HG02571 (cell line): ENCODE measurements at regions not wholly inside any gene's neighbourhood (a gene's known extent, or its start where the extent isn't known, plus 50 kb on each side); places are given as distances from the start of the nearest gene placed in this dataset.
"Not testable (repeated sequence)": the region's sequence is repeated elsewhere in the genome, so short reads cannot be mapped to it uniquely, and the experiment has no call there.

Source experiments
- ATAC-seq: cut with Tn5 transposase; IDR thresholded peaks from one replicate; pipeline ENCODE4 v1.9.1; 2021; ENCODE audit warnings: mild to moderate bottlenecking, moderate library complexity; ENCODE audit not compliant: unreplicated experiment

DNA sequence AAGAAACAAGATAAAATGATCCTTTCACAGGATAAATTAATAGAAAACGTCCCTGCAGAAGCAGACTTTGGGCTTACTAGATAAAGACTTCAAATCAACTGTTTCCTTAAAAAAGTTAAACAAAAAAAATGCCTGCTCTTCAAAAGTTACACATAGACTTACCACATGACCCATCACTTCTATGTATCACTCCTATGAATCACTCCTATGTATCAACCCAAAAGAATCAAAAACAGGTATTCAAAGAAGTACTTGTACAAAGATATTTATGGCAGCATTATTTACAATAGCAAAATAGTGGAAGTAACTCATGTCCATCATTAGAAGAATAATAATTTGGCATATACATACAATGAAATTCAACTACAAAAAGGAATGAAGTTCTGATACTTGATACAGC lies 56.3 kb upstream of the PRDM9 start:
- no peak for ATAC-seq

- no peak for ATAC-seq
Measured at GRCh38 chr5:23450187-23450586, 57.2 kb upstream of the PRDM9 start.

- ATAC-seq: no peak
Measured at GRCh38 chr5:23448627-23449026, 58.8 kb upstream of the PRDM9 start.

GRCh38 chr5:23446424-23446823 lies 61.0 kb upstream of the PRDM9 start:
- ATAC-seq: no peak

DNA sequence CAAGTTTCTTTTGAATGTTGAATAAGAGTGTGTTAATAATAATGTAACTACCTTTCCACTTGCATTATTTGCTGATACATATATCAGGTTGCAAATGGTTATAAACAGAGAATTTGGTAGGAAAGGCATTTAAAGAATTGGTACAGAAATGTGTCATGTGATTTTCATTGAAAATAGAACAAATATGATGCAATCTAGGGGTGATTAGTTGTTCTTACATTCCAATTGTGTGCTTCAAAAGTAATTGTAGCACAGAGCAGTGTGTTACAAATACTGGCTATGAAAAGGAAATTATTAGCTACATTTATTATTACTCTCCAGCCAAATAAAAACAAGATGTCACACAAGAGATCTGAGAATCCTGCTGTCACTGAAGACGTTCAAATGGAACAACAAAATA lies 61.8 kb upstream of the PRDM9 start:
- no peak for ATAC-seq

GRCh38 chr5:23440703-23441102 lies 66.7 kb upstream of the PRDM9 start:
- ATAC-seq: no peak

- no peak for ATAC-seq
Measured at GRCh38 chr5:23437011-23437410, 70.4 kb upstream of the PRDM9 start.

DNA sequence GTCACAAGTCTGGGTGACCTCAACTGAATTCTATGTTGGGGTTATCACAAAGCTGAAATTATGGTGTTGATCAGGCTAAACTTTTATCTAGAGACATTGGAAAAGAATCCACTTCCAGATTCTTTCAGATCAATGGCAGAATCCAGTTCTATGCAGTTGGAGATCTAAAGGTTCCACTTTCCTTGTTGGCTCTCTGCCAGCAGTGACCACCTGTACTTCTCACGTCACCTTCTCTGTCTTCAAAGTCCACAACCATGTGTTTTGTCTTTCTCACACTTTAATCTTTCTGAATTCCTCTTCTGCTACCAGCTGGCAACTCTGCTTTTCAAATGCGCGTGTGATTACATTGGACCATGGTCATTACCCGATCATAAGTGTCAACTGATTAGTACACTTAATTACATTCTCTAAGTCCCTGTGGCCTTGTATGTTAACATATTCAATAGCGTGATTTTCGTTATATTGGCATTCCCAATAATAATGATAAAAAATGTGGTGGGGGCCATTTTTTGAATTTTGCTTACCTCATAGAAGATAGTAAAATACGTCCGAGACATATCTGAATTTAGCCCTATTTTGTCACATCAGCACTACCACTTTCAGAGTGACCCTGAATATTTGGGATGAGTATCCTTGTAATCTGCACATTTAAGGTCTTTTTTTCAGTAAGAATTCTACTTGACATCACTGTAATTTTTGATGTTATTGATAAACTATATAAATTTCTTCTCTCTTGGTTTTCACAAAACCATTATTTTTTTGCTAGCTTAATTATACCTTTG lies 73.7 kb upstream of the PRDM9 start:
- ATAC-seq: no peak

- no peak for ATAC-seq
Measured at GRCh38 chr5:23428705-23429104, 78.7 kb upstream of the PRDM9 start.

DNA sequence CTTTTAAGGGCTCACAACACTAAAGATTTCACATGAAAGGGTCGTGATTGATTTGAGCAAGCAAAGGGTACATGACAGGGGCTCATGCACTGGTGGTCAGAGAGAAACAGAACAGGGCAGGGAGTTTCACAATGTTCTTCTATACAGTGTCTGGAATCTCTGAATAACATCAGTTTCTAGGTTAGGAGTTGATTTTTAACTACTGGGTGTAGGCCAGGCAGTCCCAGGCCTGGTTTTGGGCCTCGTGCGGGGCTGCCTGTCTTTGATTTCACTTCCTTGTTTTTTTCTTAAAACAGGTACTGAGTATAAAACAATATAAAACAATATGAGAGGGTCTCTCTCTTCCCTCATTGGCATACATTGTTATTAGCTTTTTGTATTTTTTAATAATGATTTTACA lies 87.2 kb upstream of the PRDM9 start:
- ATAC-seq: not testable (repeated sequence)

DNA sequence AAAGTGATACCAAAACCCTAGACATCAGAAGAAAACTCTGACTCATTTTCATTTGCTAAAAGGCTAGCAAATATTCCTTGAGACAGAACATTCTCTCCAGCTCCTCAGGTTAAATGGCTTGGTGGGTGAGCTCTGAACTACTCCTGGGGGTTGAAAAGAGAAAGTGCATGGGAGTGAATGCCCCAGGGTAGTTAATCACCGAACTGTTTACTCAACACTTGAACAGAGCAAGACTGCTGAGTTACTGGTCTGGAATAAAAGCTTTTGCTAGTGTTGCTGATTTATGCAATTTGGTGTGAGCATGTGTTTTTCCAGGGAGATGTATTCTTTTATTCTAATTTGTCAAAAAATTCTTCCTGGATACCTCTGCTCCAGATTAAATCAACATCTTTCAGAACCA lies 88.3 kb upstream of the PRDM9 start:
- no peak for ATAC-seq

- no peak for ATAC-seq
Measured at GRCh38 chr5:23412515-23412914, 94.9 kb upstream of the PRDM9 start.

DNA sequence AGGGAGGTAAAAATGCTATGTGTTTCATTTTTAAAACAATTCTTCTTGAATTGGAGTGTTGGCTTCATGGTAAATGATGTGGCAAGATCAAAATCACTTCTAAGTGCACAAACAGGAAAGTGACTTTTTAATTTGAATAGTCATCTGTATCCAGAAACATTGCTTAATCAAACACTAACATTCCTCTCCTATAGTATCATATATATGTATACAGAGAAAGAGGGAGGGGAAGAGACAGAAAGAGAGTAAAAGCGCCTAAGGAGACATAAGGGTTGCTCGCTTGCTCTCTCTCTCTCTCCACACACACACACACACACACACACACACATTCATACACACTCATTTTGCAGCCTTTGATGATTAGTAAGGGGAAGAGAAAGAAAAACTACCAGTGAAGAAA lies 95.4 kb upstream of the PRDM9 start:
- ATAC-seq: no peak

DNA sequence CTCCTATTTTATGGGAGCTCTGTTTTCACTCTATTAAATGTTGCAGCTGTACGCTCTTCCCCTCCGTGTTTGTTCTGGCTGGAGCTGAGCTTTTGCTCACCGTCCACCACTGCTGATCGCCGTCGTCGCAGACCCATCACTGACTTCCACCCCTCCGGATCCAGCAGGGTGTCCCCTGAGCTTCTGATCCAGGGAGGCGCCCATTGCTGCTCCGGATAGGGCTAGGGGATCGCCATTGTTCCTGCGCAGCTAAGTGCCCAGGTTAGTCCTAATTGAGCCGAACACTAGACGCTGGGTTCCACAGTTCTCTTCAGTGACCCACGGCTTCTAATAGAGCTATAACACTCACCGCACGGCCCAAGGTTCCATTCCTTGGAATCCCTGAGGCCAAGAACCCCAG lies 96.2 kb upstream of the PRDM9 start:
- no peak for ATAC-seq

DNA sequence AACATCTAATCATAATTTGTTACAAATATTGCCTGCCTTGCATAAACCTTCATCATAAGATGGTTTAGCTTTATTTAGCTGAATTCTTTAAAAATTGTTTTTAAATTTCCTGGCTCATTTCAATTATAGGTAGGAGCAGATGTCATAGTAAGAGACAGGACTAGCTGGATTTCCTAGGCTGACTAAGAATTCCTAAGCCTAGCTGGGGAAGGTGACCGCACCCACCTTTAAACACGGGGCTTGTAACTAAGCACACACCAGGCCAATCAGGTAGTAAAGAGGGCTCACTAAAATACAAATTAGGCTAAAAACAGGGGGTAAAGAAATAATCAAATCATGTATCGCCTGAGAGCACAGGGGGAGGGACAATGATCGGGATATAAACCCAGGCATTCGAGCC lies 96.6 kb upstream of the PRDM9 start:
- not testable (repeated sequence) for ATAC-seq

GRCh38 chr5:23405316-23406068 lies 101.9 kb upstream of the PRDM9 start:
- ATAC-seq: no peak

DNA sequence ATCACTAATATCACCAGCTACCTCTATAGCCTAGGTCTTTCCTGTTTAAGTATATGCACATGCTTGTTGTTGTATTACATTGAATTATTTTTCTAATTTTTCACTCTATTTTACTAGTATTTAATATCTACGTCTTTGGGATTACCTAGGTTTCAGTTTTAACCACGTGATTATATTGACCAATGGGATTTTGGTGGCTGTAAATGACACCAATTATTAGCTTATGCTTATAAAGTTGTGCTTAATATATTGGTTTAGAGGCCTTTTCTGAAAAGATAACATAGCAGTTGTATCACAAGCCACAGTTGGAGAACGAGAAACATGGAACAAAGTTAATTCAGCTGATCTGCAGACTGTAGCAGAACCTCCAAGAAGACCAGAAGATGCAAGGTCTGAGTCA lies 104.8 kb upstream of the PRDM9 start:
- no peak for ATAC-seq

GRCh38 chr5:23400951-23401350 lies 106.5 kb upstream of the PRDM9 start:
- ATAC-seq: no peak

GRCh38 chr5:23396346-23396745 lies 111.1 kb upstream of the PRDM9 start:
- ATAC-seq: no peak

DNA sequence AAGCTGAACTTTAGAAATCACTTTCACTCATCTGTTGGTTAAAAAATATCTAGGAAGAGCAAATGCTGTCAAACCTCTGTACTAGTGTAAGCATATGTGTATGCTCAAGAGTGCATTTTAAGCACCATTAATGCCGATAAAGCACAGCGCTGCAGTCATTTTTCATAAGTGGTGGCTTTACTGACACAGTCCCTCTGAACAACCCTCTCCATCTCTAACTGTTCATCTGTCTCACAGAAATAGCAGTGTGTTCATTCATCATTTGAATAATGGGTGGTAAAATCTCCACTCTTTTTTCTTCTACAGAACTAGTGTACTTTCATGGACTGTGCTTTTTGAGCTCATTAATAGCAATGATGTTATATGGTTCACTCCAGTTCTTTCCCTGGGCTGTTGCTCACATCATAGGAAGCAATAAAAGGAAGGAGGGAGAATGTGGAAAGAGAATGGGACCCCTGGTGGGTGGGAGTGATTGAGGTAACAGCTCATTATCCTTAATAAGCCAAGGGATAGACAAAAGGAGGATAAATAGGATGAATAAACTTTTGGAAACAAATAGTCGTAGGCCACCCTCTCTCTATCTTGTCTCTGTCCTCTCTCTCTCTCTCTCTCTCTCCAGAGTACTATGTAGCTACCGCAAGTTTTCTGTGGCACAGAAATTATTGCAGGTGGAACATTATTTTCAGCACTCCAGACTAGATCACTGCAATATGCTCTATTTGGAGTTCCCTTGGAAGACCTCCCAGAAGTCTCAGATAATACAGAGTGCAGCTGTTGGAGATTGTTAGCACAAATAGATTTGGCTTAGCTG lies 117.9 kb upstream of the PRDM9 start:
- ATAC-seq: no peak

GRCh38 chr5:23385036-23385435 lies 122.4 kb upstream of the PRDM9 start:
- ATAC-seq: no peak

DNA sequence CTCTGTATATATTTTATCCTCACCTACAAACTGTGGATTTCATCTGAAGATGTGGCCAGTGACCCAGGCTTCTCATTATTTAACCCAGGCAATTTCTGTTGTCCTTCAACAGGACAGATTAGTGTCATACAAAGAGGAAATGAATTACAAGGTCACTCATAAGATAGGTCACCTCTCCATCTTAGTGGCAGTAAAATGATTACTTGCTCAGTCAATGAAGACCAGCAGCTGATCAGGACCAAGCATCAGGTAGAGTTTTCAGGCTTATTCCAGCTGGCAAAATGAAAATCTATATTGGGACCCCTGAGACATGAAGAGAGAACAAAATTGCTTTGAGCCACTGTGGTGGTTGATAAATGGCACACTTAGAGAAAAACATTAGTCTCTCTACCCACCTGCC lies 135.2 kb upstream of the PRDM9 start:
- ATAC-seq: no peak
